Activated T-helper 1 cell treated with Interleukin-2 at 50 U/mL for 16 hours (primary cell): ENCODE measurements at regions not wholly inside any gene's neighbourhood (a gene's known extent, or its start where the extent isn't known, plus 50 kb on each side); places are given as distances from the start of the nearest gene placed in this dataset.
"Not testable (repeated sequence)": the region's sequence is repeated elsewhere in the genome, so short reads cannot be mapped to it uniquely, and the experiment has no call there.

Experiments used
- DNase-seq: peaks from one replicate; pipeline ENCODE4 v3.0.0-alpha.2; 2020; ENCODE audit warnings: low read depth

GRCh38 chr11:134944131-134944530 is 532.1 kb upstream of the B3GAT1 start:
- DNase-seq: no peak

DNA sequence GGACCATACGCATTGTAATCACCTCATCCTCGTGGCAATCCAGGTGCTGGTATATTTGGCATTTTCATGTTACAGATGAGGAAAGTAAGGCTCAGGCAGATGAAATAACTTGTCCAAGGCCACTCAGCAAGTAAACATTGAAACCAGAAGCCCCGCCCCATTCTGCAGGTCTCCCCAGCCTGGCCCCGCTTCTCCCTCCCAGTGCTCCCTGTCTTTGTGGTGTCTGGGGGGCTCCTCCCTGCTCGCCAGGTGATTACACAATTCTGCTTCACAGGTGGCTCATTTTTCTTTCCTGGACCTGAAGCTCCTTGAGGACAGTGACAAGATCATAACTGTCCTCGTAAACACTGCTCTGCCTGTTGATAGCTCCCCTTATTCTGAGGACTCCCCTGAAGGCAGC is 531.5 kb upstream of the B3GAT1 start:
- no peak for DNase-seq

GRCh38 chr11:134942681-134943080 is 530.6 kb upstream of the B3GAT1 start:
- no peak for DNase-seq

- not testable (repeated sequence) for DNase-seq
These were observed 530.0 kb upstream of the B3GAT1 start for GRCh38 chr11:134941936-134942600.

GRCh38 chr11:134941326-134941725 is 529.3 kb upstream of the B3GAT1 start:
- DNase-seq: no peak

GRCh38 chr11:134940441-134941126 is 528.5 kb upstream of the B3GAT1 start:
- no peak for DNase-seq

- DNase-seq: no peak
These were observed 527.9 kb upstream of the B3GAT1 start for GRCh38 chr11:134939905-134940304.

GRCh38 chr11:134939031-134939430 is 527.0 kb upstream of the B3GAT1 start:
- no peak for DNase-seq

- no peak for DNase-seq
These were observed 526.2 kb upstream of the B3GAT1 start for GRCh38 chr11:134938212-134938611.

DNA sequence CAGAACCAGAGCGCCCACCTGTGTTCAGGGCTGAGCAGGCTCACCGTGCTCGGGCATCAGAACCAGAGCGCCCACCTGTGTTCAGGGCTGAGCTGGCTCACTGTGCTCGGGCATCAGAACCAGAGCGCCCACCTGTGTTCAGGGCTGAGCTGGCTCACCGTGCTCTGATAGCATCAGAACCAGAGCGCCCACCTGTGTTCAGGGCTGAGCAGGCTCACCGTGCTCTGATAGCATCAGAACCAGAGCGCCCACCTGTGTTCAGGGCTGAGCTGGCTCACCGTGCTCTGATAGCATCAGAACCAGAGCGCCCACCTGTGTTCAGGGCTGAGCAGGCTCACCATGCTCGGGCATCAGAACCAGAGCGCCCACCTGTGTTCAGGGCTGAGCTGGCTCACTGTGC is 525.2 kb upstream of the B3GAT1 start:
- not testable (repeated sequence) for DNase-seq

- no peak for DNase-seq
These were observed 520.7 kb upstream of the B3GAT1 start for GRCh38 chr11:134932761-134933160.

DNA sequence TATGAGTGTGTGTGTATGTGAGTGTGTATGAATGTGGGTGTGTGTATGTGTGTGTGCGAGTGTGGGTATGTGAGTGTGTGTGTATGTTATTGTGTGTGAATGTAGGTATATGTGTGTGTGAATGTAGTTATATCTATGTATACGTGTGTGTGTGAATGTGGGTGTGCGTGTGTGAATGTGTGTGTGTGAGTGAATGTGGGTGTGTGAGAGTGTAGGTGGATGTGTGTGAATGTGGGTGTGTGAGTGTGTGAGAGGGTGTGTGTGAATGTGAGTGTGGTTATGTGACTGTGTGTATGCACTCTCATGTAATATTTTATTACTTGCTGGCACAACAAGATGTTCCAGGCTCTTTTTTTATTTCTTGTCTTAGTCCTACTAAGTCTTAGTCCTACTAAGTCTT is 513.4 kb upstream of the B3GAT1 start:
- no peak for DNase-seq

GRCh38 chr11:134923441-134923840 is 511.4 kb upstream of the B3GAT1 start:
- DNase-seq: no peak

DNA sequence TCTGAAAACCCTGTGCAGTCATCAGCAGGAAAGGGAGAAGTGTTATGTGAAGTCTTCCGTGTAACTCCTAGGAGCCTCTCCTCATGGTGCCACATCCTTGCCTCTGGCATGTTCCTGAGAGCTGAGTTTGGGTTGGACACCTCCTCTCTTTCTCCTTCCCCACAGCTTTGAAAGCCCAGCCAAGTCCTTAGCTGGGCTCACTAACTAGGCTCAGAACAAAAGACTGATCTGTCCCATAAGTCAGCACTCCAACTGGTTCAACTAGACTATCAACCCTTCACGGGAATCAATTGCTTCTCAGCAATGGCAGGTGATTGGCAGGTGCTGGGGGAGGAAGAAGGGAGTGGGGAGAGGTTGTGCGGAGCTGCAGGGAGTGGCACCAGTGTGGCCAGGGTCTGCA is 509.9 kb upstream of the B3GAT1 start:
- DNase-seq: no peak

DNA sequence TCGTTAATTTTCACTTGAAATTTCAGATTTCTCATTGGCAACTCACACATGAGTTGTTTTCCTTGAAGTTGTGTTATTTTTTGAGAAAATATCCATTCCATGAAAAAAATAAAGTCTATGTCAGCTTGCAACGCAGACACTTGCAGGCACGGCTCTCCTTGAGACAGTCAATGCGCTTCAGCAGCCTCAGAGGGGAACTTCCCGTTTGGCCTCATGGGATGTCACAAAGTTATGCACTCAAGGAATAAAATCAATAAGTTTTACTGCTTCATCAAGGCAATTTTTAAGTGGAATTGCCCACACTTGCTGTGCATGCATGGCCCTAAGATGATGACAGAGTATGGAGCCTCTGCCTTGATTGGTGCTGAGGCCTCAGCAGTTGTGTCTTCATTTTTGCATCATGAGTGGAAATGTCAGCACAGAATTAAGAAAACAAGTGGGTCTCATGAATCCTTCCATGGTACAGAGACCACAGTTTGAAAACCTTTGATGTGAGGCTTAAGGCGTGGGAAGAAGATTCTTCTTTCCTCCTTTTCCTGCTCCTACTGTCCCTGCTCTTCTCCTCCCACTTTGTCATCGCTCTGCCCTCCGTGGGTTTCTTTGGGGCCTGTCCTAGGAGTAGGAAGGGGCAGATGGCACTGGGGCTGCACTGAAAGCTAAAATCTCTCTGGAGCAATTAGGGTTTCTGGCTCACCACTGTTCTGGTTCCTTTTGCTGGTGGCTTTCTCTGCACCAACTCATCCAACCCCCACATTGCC is 509.0 kb upstream of the B3GAT1 start:
- no peak for DNase-seq

DNA sequence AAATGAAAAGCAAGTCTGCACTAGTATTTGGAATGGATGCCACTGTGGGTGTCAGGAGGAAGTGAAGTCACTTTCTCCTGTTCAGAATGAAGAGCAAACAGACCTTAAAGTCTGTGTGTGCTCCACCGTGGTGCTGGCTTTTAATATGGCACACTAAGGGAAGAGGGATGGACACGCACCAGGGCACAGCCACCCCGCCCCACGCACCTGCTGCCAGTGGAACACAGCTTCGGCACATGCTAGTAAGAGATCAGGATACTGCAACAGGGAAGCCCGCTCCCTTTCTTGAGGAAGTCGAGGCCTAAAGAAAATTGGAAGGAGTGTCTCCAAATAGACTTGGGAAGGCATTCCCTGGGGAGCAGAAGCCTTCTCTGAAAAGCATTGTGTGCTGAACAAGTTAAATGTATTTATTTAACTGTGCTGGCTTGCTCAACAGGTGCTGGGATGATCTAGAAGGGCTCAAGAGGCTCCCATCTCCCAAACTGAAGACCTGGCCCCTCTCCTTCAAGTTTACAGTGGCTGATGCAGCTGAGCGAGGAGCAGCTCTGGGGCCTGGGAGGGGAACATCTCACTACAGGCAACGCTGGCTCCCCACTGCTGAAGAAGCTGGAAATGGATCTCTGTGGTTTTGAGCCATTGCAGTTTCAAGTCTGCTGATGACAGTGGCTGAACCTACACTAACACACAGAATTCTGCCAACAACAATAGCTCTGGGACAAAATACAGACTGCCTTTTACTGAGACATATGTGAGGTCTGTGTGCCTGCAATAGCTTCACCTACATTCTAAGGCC is 504.6 kb upstream of the B3GAT1 start:
- no peak for DNase-seq

GRCh38 chr11:134915881-134916280 is 503.8 kb upstream of the B3GAT1 start:
- no peak for DNase-seq

DNA sequence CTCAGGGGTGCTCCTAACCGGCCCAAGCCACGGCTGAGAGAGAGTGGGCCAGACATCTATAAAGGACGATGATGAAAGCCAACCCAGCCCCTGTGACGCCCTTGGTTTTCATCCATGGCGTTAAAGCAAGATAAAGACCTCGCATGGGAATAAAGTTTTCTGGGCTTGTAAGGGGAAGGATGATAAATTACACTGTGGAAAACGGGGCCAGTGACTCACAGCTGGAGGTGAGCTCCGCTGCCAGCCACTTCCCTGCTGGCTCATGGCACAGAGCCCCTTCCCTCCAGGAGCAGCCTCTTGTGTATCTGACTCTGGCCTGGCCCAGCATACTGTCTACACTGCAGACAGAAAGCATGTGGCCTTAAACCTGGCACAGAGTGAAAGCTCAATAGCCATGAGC is 503.2 kb upstream of the B3GAT1 start:
- DNase-seq: no peak

- no peak for DNase-seq
These were observed 502.1 kb upstream of the B3GAT1 start for GRCh38 chr11:134913999-134914590.

- DNase-seq: no peak
These were observed 501.3 kb upstream of the B3GAT1 start for GRCh38 chr11:134913391-134913790.

- no peak for DNase-seq
These were observed 499.6 kb upstream of the B3GAT1 start for GRCh38 chr11:134911514-134912180.
